NCI-H2107 treated with DMSO at 0.1 percent for 48 hours (cell line): ENCODE measurements at regions not wholly inside any gene's neighbourhood (a gene's known extent, or its start where the extent isn't known, plus 50 kb on each side); places are given as distances from the start of the nearest gene placed in this dataset.

Source experiments
- DNase-seq: peaks from one replicate; lab custom pipeline; 2025; ENCODE audit not compliant: unreplicated experiment; lab: John Stamatoyannopoulos, UW

DNA sequence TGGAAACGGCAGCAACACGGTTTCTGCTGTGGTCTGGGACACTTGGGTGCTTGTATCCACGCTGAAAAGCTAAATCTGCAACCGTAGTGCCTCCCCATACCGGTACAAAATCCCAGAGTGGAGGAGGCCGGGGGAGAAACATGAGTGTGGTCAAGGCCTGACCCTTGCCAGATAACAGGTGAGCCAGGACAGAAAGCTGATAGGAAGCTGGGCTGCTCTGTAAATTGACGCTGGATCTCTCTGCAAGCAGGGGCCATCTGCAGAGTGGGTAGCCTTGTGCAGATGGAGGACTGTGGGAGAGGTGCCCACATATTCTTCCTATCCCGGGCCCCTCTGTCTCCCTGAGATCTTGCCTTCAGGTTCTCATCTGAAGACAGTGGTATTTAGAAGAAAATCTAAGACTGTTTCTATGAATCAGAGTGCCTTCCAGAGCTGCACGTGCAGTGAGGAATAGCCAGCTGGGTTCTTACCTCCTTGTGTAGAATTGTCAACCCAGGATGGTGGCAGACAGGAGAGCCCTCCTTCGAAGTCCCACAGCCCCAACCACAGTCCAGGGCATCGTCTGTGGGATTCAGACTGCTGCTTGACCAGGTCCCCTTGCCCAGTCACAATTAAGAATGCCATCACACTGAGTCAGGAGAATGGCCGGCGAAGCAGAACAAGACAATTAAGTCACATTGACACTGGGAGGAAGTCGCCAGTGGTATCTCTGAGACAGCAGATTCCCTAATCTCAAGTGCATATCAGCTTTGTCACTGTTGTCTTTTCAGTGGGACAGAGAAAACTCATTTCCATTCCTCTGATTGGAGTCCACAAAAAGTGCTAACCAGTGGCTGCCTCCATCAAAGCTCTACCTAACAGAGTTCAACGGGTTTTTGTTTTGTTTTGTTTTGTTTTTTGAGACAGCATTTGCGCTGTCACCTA lies 100.0 kb upstream of the RIPOR2 start:
- DNase-seq, result no peak

- no peak for DNase-seq
These were observed 100.7 kb upstream of the RIPOR2 start for GRCh38 chr6:25036461-25036860.

- DNase-seq, result no peak
These were observed 102.5 kb upstream of the RIPOR2 start for GRCh38 chr6:25038300-25038699.

DNA sequence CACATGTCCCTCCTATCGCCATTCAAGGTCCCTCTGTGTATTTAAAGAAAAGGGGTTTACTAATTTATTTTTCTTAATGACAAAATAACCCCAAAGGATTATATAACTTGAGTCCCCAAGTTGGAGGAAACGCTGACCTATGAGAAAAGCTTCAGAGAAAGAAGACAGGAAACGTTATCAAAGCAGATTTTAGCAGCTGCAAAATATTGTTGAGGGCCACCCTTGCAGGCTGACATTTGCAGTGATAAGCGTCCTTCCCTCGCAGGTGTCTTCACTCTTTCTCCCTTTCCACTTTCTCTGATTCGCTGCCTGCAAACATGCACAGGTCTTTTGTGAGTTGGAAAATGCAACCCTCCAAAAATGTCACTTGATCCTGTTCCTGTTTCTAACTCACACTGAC lies 103.2 kb upstream of the RIPOR2 start:
- DNase-seq, result no peak

DNA sequence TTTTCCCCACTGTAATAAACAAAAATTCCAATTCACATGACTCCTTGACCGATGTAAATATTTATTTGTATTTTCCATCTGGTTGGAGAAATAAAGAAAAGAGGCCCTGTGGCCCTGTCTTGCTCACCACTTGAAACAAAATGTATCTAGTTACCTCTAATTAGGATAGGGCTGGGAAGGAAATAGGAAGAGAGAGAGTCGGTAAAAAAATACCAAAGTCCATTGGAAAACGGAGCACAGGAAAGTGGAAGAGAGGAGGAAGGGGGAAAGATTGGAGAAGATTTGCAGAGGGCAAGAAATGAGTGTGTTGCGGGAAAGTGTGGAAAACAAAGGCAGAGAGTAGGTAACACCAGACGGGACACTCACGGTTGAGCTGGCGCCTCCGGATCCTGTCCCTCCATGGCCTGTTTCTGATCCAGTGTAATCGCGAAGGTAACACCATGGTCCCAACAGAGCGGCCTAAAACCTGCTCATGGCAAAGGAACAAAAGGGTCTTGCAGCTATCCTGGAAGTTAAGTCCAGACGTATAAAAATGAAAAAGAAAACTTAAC lies 105.8 kb upstream of the RIPOR2 start:
- DNase-seq, result no peak

DNA sequence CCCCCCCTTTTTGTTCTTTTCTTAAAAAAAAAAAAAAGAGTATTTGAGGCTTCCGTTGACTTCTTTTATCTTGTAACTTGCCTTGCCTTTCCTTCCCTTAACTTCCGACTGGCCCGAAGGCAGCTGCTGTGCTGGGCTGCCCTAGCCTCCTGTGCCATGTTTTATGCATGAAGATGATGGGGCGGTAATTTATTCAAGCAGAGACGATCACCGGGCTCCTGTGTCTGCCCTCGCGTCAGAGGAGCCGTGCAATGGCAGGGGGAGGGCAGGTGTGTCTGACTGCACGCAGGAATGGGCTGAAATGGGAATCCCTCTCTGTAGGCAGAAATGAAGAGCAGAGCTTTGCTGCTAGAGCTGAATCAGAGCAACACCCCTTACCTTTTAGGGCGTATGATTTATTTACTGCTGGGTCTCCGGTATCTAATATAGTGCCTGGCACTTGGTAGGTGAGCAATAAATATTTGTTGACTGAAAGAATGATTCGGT lies 106.3 kb upstream of the RIPOR2 start:
- DNase-seq, result no peak

DNA sequence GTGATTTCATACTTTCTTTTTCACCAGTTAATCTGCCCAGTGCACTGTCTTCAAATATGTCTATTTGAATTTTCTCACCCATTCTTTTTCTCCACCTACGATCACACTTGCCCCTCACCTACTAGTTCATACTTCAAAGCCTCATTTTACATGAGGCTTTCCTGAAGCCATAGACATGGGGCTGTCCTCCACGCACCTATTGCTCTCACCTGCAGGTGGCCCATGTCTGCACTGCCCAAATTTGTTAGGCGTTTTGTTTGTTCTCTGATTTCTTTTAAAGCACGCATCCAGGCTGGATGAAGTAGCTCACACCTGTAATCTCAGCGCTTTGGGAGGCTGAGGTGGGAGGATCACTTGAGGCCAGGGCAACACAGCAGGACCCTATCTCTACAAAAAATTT lies 106.8 kb upstream of the RIPOR2 start:
- no peak for DNase-seq

DNA sequence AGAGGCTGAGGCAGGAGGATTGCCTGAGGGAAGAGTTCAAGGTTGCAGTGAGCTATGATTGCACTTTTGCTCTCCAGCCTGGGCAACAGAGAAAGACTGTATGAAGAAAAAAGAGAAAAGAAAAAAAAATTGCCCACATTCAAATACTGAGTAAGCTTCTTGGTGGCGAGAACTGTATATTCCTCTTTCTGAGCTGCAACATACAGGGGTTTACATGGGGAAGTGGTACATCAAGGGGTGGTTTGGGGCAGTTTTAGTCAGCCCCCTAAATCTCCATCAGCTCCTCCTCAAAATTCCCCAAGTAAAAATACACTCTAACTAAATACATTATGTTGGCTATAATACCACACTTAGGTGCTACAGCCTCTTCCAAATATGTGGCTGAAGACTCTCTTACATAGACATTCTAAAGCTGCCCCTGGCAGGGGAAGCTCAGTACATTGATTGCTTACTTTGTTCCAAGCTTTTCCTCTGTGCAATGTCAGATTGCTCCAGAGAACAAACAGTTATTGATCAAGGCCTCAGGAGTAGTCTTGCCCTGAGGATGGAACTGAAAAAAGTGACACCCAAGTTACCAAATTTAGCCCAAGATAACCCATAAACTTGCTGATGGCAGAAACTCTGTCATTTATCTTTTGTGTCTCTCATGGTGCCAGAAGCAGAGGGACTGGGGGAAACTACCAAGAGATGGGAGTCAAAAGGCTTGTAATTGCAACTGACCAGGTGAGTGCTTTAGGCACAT lies 107.4 kb upstream of the RIPOR2 start:
- no peak for DNase-seq

- no peak for DNase-seq
These were observed 108.1 kb upstream of the RIPOR2 start for GRCh38 chr6:25043892-25044291.

GRCh38 chr6:25046942-25047341 lies 111.2 kb upstream of the RIPOR2 start:
- no peak for DNase-seq

GRCh38 chr6:25050356-25050755 lies 114.6 kb upstream of the RIPOR2 start:
- no peak for DNase-seq

DNA sequence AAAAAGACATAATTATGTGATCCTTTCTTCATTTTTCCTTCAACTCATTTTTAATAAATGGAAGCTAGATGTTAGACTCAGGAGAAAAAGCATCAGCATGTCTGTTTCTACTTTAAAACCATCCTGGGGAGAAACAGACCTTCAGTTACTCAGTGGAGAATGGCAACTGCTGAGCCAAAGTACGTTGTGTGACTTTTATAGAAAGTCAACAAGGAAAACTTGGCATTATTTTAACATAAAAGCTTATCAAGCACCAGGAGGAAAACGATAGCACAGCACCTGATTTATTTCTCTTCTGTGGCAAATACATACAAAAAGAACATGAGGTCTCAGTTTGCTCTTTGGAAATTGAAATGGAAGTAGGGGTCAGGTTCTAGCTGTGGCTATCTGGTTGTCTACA lies 115.3 kb upstream of the RIPOR2 start:
- DNase-seq, result no peak

DNA sequence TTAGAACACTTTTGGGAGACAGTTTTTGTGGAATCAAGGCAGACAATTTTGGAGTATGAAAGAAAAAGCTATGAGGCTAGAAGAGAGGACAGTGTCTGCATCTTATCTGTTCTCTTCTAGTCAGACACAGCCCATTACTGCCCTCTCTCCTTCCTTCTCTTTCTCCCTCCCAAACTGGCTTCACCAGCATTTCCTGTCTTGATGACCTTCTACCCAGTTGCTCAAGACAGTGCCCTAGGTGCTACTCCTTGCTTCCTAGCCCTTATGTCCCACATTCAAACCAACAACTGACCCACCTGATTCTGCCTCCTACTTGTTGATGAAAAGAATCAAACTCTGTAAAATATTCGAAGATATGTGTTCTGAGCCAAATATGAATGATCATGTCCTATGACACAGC lies 116.4 kb upstream of the RIPOR2 start:
- DNase-seq, result no peak

DNA sequence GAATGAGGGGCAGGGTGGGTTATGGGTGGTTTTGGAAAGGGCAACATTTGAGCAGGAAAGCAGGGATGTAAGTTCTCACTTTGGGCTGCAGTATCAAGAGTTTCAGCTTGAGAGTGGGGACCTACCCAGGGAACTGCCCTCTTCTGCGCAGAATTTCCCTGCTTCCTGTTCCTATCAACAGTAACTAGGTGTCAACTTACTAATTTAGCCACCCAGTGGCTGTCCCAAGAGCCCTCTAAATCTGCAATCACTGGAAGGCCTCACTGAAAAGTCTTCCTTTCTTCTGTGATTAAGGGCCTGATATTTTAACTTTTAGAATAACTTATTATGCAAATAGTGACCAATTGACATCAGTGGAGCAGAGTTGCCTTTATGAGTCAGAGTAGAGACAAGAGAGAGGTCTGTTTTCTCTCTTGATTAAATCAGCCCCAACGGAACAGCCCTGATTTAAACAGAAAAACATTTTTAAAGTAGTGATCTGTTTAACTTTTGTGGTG lies 118.2 kb upstream of the RIPOR2 start:
- no peak for DNase-seq

GRCh38 chr6:25054469-25054868 lies 118.7 kb upstream of the RIPOR2 start:
- DNase-seq, result no peak

- no peak for DNase-seq
These were observed 120.4 kb upstream of the RIPOR2 start for GRCh38 chr6:25056130-25056529.

DNA sequence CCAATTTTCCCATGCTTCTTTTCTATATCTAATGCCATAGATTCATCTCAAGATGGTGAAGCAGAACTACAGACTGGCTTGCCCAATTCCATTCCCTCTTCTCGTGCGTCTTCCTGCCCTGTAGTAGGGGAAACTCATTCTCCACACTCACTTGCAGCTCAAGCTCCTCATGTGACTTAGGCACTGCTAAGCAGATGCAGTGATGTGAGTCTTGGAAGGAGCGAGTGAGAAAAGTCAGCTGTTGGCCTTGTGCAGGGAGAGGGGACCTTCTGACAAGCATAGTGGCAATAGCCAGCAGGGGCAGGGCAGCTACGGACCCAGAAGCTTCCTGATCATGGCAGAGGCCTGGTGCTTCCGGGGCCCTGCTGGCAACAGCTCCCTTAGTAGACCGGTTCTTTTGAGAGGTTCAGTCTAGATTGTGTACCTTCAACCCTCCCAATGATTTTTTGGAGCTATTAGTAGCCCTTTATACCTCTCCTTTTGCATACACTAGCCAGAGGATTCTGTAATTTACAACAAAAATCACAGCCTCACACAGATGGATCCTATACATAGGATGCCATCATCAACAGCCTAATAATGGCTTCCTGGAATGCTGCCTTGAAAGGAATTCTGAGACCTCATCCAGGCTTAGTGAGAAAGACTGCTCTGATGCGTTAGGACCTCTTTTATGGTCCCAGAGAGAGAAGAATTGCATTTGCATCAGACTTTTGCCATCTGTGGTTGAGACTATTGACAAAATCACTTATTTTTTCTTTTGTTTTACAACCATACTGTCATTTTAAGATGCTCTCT lies 121.5 kb upstream of the RIPOR2 start:
- no peak for DNase-seq

- no peak for DNase-seq
These were observed 122.7 kb upstream of the RIPOR2 start for GRCh38 chr6:25058441-25058840.

DNA sequence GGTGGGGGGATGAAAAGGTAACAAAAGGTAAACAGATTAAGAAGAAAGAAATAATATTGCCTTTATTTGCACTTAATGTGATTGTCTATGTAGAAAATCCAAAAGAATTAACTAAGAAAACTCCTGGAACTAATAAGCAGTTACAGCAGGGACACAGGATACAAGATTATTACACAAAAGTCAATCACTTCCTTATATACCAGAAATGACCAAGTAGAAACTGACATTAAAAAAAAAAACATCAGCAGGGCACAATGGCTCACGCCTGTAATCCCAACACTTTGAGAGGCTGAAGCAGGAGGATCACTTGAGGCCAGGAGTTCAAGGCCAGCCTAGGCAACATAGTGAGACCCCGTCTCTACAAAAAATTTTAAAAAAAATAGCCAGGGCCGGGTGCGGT lies 123.2 kb upstream of the RIPOR2 start:
- no peak for DNase-seq

DNA sequence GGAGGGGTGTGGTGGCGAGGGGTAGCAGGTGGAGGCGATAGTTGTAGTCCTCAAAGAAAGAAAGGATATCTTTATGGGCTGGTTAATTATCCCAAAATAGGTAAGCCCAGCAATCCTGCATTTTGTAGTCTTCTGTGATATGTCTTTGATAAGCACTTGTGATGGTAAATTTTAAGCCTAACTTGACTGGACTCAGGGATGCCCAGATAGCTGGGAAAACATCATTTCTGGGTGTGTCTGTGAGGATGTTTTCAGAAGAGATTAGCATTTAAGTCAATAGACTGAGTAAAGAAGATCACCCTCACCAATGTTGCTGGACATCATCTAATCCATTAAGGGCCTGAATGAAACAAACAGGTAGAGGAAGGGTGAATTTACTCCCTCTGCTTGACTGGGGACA lies 124.8 kb upstream of the RIPOR2 start:
- no peak for DNase-seq
